IMR-90 (cell line): ENCODE measurements at regions not wholly inside any gene's neighbourhood (a gene's known extent, or its start where the extent isn't known, plus 50 kb on each side); places are given as distances from the start of the nearest gene placed in this dataset.

ENCODE experiments used
- ATAC-seq: fragments of 200-7000 bp; cut with Tn5 transposase; 2 replicates; pipeline ENCODE4 v1.9.1; 2020; ENCODE audit warnings: low read depth, mild to moderate bottlenecking, moderate library complexity
- BruUV-seq: library from RNA; stranded (reverse); fragments of 400-500 nt; replicated peaks from 2 replicates; lab custom pipeline; 2021; lab: Mats Ljungman, UMichigan
- CTCF ChIA-PET: fragments of 300-600 bp; formaldehyde crosslinking; extraction: SDS; loops from one replicate; lab custom pipeline; 2021; ENCODE audit warnings: antibody characterized with exemption; lab: Yijun Ruan, JAX
- POLR2A ChIA-PET: fragments of 300-600 bp; sonication (Branson Sonifier 250); formaldehyde crosslinking; loops from one replicate; lab custom pipeline; 2022; ENCODE audit warnings: antibody characterized with exemption; ENCODE audit not compliant: unreplicated experiment; lab: Charles Lee
- DNase-seq: peaks from one replicate; pipeline ENCODE4 v3.0.0; 2013
- H2AFZ ChIP-seq: replicated peaks from 2 replicates; pipeline ENCODE3; 2013; ENCODE audit warnings: low read length, mild to moderate bottlenecking; ENCODE audit not compliant: poor library complexity
- H2AK5ac ChIP-seq: 2 replicates; pipeline ENCODE4 v1.6.1; 2013; ENCODE audit warnings: low read depth, low read length, inconsistent platforms
- H2AK9ac ChIP-seq: replicated peaks from 2 replicates; pipeline ENCODE3; 2013; ENCODE audit warnings: mild to moderate bottlenecking, low read depth, low read length, moderate library complexity; ENCODE audit not compliant: poor library complexity
- H2BK120ac ChIP-seq: 2 replicates; pipeline ENCODE4 v1.6.1; 2013; ENCODE audit warnings: low read depth, low read length, inconsistent platforms
- H2BK15ac ChIP-seq: 3 replicates; pipeline ENCODE4 v1.6.1; 2013; ENCODE audit warnings: low read depth, low read length, inconsistent platforms
- H2BK20ac ChIP-seq: 2 replicates; pipeline ENCODE4 v1.6.1; 2013; ENCODE audit warnings: low read depth, mild to moderate bottlenecking, inconsistent platforms, low read length, moderate library complexity
- H2BK5ac ChIP-seq: 2 replicates; pipeline ENCODE4 v1.6.1; 2013; ENCODE audit warnings: mild to moderate bottlenecking, low read depth, low read length, inconsistent platforms; ENCODE audit not compliant: poor library complexity, severe bottlenecking
- H3K14ac ChIP-seq: replicated peaks from 2 replicates; pipeline ENCODE4 v1.6.1; 2013; ENCODE audit warnings: low read depth, low read length, inconsistent platforms
- H3K18ac ChIP-seq: 2 replicates; pipeline ENCODE4 v1.6.1; 2013; ENCODE audit warnings: low read depth, low read length, control low read depth
- H3K23ac ChIP-seq: 2 replicates; pipeline ENCODE4 v1.6.1; 2013; ENCODE audit warnings: low read depth, low read length, inconsistent platforms
- H3K27ac ChIP-seq: 2 replicates; pipeline ENCODE4 v1.5.1; 2013; ENCODE audit warnings: mild to moderate bottlenecking, control low read depth, low read length; ENCODE audit not compliant: insufficient read depth
- H3K27me3 ChIP-seq: 2 replicates; pipeline ENCODE4 v1.6.1; 2013; ENCODE audit warnings: low read length; ENCODE audit not compliant: control insufficient read depth, insufficient read depth
- H3K36me3 ChIP-seq: 2 replicates; pipeline ENCODE4 v1.6.1; 2013; ENCODE audit warnings: low read length, mixed read lengths; ENCODE audit not compliant: control insufficient read depth, insufficient read depth
- H3K4ac ChIP-seq: 2 replicates; pipeline ENCODE4 v1.6.1; 2013; ENCODE audit warnings: low read depth, low read length, inconsistent platforms
- H3K4me1 ChIP-seq: 2 replicates; pipeline ENCODE4 v1.6.1; 2013; ENCODE audit warnings: low read length, mixed read lengths; ENCODE audit not compliant: control insufficient read depth, insufficient read depth
- H3K4me2 ChIP-seq: 2 replicates; pipeline ENCODE4 v1.6.1; 2013; ENCODE audit warnings: low read depth, mild to moderate bottlenecking, control low read depth, low read length, moderate library complexity
- H3K4me3 ChIP-seq: 2 replicates; pipeline ENCODE4 v1.5.1; 2013; ENCODE audit warnings: low read depth, mild to moderate bottlenecking, control low read depth, low read length, moderate library complexity; ENCODE audit not compliant: insufficient read depth
- H3K56ac ChIP-seq: 2 replicates; pipeline ENCODE4 v1.6.1; 2013; ENCODE audit warnings: low read length, inconsistent platforms; ENCODE audit not compliant: insufficient read depth; ENCODE audit errors: extremely low read depth
- H3K79me1 ChIP-seq, 2 experiments: 2 replicates each; pipeline ENCODE4 v1.6.1; 2013; ENCODE audit warnings: low read length in 2 of 2, inconsistent platforms in 1 of 2, low read depth in 1 of 2
- H3K9ac ChIP-seq: 2 replicates; pipeline ENCODE4 v1.6.1; 2013; ENCODE audit warnings: low read depth, low read length, control low read depth
- H3K9me1 ChIP-seq: 2 replicates; pipeline ENCODE4 v1.6.1; 2013; ENCODE audit warnings: low read length, inconsistent platforms; ENCODE audit not compliant: insufficient read depth
- H3K9me3 ChIP-seq: 2 replicates; pipeline ENCODE4 v1.6.1; 2013; ENCODE audit warnings: low read length; ENCODE audit not compliant: control insufficient read depth, insufficient read depth
- H4K20me1 ChIP-seq: 2 replicates; pipeline ENCODE4 v1.6.1; 2013; ENCODE audit warnings: low read length, inconsistent platforms; ENCODE audit not compliant: insufficient read depth
- H4K5ac ChIP-seq: 2 replicates; pipeline ENCODE4 v1.6.1; 2013; ENCODE audit warnings: mild to moderate bottlenecking, low read depth, low read length, control low read depth
- H4K8ac ChIP-seq, 2 experiments: 2 replicates each; pipeline ENCODE4 v1.6.1; 2013; ENCODE audit warnings: low read depth in 2 of 2, low read length in 2 of 2, control low read depth in 1 of 2, inconsistent platforms in 1 of 2
- H4K91ac ChIP-seq: 2 replicates; pipeline ENCODE4 v1.6.1; 2013; ENCODE audit warnings: low read depth, low read length, inconsistent platforms; ENCODE audit not compliant: insufficient read depth
- BHLHE40 ChIP-seq: fragments of 150-350 bp; IDR thresholded peaks from 2 replicates; pipeline ENCODE4 v1.6.1; 2016; ENCODE audit warnings: mild to moderate bottlenecking, low read depth, low read length
- CEBPB ChIP-seq: IDR thresholded peaks from 2 replicates; pipeline ENCODE4 v1.6.1; 2012; ENCODE audit warnings: low read depth, low read length, improper control_type of control experiment
- CHD1 ChIP-seq: IDR thresholded peaks from 2 replicates; pipeline ENCODE4 v1.6.1; 2012; ENCODE audit warnings: low read depth, low read length, improper control_type of control experiment
- CTCF ChIP-seq: conservative IDR thresholded peaks from 2 replicates; pipeline ENCODE4 v1.5.1; 2012; ENCODE audit warnings: mild to moderate bottlenecking, low read depth, low read length, improper control_type of control experiment
- ELK1 ChIP-seq: fragments of 150-350 bp; IDR thresholded peaks from 2 replicates; pipeline ENCODE4 v1.6.1; 2016; ENCODE audit warnings: low read depth, mild to moderate bottlenecking, low read length, moderate library complexity, borderline replicate concordance
- FOS ChIP-seq: fragments of 150-350 bp; IDR thresholded peaks from 2 replicates; pipeline ENCODE4 v1.6.1; 2016; ENCODE audit warnings: low read depth, low read length
- MAFK ChIP-seq: IDR thresholded peaks from 2 replicates; pipeline ENCODE4 v1.6.1; 2012; ENCODE audit warnings: low read depth, low read length, improper control_type of control experiment
- MAZ ChIP-seq: IDR thresholded peaks from 2 replicates; pipeline ENCODE4 v1.6.1; 2012; ENCODE audit warnings: low read depth, mild to moderate bottlenecking, low read length, improper control_type of control experiment, moderate library complexity, borderline replicate concordance
- MXI1 ChIP-seq: IDR thresholded peaks from 2 replicates; pipeline ENCODE4 v1.6.1; 2012; ENCODE audit warnings: low read depth, mild to moderate bottlenecking, low read length, moderate library complexity, borderline replicate concordance
- NFE2L2 ChIP-seq: fragments of 150-350 bp; IDR thresholded peaks from 2 replicates; pipeline ENCODE4 v1.6.1; 2016; ENCODE audit warnings: low read depth, mild to moderate bottlenecking, low read length
- POLR2A ChIP-seq: IDR thresholded peaks from 2 replicates; pipeline ENCODE4 v1.6.1; 2012; ENCODE audit warnings: mild to moderate bottlenecking, low read depth, low read length
- RAD21 ChIP-seq: IDR thresholded peaks from 2 replicates; pipeline ENCODE4 v1.6.1; 2012; ENCODE audit warnings: low read length, improper control_type of control experiment
- RCOR1 ChIP-seq: IDR thresholded peaks from 2 replicates; pipeline ENCODE4 v1.6.1; 2012; ENCODE audit warnings: mild to moderate bottlenecking, low read length, improper control_type of control experiment; ENCODE audit not compliant: insufficient replicate concordance
- RFX5 ChIP-seq: IDR thresholded peaks from 2 replicates; pipeline ENCODE4 v1.8.0; 2012; ENCODE audit warnings: low read depth, mild to moderate bottlenecking, low read length, moderate library complexity
- SMC3 ChIP-seq: fragments of 150-350 bp; IDR thresholded peaks from 2 replicates; pipeline ENCODE4 v1.6.1; 2016; ENCODE audit warnings: low read depth, mild to moderate bottlenecking, antibody characterized with exemption, low read length, moderate library complexity
- USF2 ChIP-seq: fragments of 150-350 bp; IDR thresholded peaks from 2 replicates; pipeline ENCODE4 v1.6.1; 2017; ENCODE audit warnings: mild to moderate bottlenecking, antibody characterized with exemption, low read length, low read depth
- WGBS, 2 experiments: methylation state at CpG; one replicate each; pipeline versions ENCODE4 v1.1.5 to v1.1.7; 2013; ENCODE audit warnings: missing lambda C conversion rate in 2 of 2; ENCODE audit not compliant: insufficient read length in 1 of 2; ENCODE audit errors: extremely low coverage in 2 of 2; 5-methylcytosine and 5-hydroxymethylcytosine counted together
- dilution Hi-C: fragments of 300-500 bp; cut with HindIII; formaldehyde crosslinking; loops from one replicate; pipeline ENCODE4 v1.14.3; 2018; ENCODE audit warnings: low sequenced_read_pairs; ENCODE audit not compliant: unreplicated experiment
- in situ Hi-C: fragments of 300-500 bp; cut with MboI; formaldehyde crosslinking; loops from 3 replicates; pipeline ENCODE4 v1.14.3; 2019; ENCODE audit warnings: low sequenced_read_pairs, inconsistent platforms, mixed read lengths
- intact Hi-C: fragments of 100-400 bp; cut with micrococcal nuclease; formaldehyde crosslinking; loops from 2 replicates; pipeline ENCODE4 v1.10.0; 2022

- WGBS, 2 experiments, result no CpG with 5 or more reads among the region's 3 CpGs
Observed at GRCh38 chr3:64901986-64902516, 214.3 kb upstream of the ADAMTS9 start.

More at GRCh38 chr3:64901986-64902516, 214.3 kb upstream of the ADAMTS9 start:
- no peak overlapping the region for H4K91ac ChIP-seq
- BruUV-seq, result no TSS peak
- H2BK5ac ChIP-seq, result no peak overlapping the region
- H2BK15ac ChIP-seq, result no peak overlapping the region
- H3K36me3 ChIP-seq, result no peaks in the 10 kb centered on the region
- ATAC-seq (no peak), DNase-seq (no peak)
- H3K27ac ChIP-seq, result no peak overlapping the region
- no peak overlapping the region for H3K4ac ChIP-seq
- ChIA-PET POLR2A (no interaction called here), CTCF (no interaction called here)
- no peak overlapping the region for H4K5ac ChIP-seq
- H4K8ac ChIP-seq, result no peak overlapping the region
- H3K4me1 ChIP-seq, result peaks cover 7% of the 10 kb centered on the region
- no peak overlapping the region for H3K18ac ChIP-seq
- in situ Hi-C loops, result no loop called here
- dilution Hi-C loops, result no loop called here
- H3K4me3 ChIP-seq, result no peak overlapping the region
- intact Hi-C loops, result no loop called here
- H3K9ac ChIP-seq, result no peak overlapping the region
- H3K14ac ChIP-seq, result no peak overlapping the region
- TF ChIP-seq RCOR1 (no peak), CHD1 (no peak), NFE2L2 (no peak), RAD21 (no peak), MXI1 (no peak), RFX5 (no peak), CTCF (no peak), CEBPB (no peak), FOS (no peak), MAFK (no peak), USF2 (no peak), MAZ (no peak), BHLHE40 (no peak), POLR2A (no peak), SMC3 (no peak), ELK1 (no peak)
- no peak overlapping the region for H2AK5ac ChIP-seq
- H2BK120ac ChIP-seq, result no peak overlapping the region
- H2AK9ac ChIP-seq, result no peak overlapping the region
- no peaks in the 10 kb centered on the region for H4K20me1 ChIP-seq
- no peak overlapping the region for H3K23ac ChIP-seq
- no peak overlapping the region for H3K56ac ChIP-seq
- H3K9me3 ChIP-seq, result no peaks in the 10 kb centered on the region
- H3K27me3 ChIP-seq, result no peaks in the 10 kb centered on the region
- no peaks in the 10 kb centered on the region for H3K9me1 ChIP-seq
- no peak overlapping the region for H2AFZ ChIP-seq
- no peak overlapping the region for H3K4me2 ChIP-seq
- H3K79me1 ChIP-seq, result no peaks in the 10 kb centered on the region
- no peak overlapping the region for H2BK20ac ChIP-seq
